ENCODE measurements at regions not wholly inside any gene's neighbourhood (a gene's known extent, or its start where the extent isn't known, plus 50 kb on each side); places are given as distances from the start of the nearest gene placed in this dataset.

DNA sequence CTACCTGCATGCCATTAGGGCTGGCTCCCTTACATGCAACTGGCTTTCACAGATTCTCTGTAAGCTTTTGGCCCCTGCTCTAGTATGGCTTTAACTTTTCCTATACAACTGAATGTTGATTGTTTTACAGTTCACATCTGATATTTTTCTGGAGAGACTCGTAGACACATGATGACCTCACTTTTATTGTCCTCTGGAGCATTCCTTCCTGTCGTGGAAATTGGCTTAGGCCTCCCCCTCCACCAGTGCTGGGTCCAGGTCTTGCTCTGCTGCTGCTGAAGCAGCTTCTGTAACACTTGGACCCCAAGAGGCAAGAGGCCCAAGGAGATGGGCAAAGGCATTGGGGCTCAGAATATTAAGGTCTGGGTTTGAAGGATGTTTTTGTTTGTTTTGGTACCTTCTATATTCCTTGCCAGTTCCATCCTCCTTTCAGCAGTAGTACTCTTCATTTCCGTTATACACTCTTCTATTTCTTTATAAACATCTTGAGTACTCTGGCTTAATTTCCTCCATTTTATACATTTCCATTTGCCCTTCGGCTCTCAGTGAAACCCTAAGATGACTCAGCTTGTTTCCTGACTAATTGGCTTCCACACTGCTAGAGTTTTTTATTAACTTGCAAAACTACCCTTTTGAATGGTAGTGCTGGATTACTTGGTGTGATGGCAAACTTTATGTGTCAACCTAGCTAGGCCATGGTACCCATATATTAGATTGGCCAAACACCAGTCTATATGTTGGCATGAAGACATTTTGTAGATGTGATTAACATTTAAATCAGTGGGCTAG lies 219.8 kb downstream of the CDCA7 start:
- intact Hi-C loops (cut with DNase I): no loop called here
- DNase-seq (ENCODE audit: low spot score): no peak

DNA sequence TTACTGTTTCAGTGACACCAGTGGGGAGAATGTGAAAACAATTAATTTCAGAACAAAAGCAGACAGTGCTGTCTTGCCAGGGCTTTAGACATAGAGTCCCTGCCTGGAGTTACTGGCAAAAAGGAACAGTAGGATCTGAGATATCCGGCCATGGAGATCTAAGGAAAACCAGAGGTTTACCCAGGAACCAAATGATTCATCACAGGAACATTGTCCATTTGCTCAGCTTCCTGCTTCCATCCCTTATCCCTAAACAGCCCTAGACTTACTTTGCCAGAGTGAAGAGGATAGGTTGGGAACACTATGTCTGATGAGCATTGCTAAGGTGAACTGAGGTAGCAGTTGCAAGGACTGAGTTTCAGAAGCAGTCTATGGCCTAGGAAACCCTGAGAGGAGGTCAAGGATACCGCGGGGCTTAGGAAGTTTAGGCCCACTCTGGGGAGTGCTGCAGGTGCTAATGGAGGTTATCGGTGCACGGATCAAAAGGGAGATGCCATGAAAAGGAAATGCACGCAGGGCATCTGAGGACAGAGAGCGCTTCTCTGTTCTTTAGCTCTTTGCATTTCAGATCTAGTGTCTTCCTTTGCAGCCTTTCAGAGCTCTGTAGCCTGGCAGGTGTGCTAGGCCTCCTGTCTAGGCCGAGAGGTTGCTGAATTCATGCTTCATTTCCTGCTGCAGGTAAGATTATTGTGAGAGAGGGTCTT lies 223.9 kb downstream of the CDCA7 start:
- no peak for DNase-seq (ENCODE audit: low spot score)
- intact Hi-C loops (cut with DNase I): no loop called here

DNA sequence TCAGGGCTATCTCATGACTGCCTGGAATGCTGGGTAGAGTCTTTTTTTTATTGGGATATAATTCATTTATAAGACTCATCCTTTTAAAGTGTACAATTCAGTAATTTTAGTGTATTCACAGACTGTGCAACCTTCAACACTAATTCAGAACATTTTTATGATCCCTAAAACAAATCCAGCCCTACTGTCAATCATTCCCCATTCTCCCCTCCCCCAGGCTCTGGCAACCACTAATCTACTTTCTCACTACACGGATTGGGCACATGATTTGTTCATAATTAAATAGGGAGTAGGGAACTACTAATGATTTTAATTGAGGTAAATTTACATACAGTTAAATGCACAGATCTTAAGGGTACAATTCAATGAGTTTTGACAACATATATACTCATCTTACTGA lies 225.7 kb downstream of the CDCA7 start:
- DNase-seq (ENCODE audit: low spot score): no peak
- intact Hi-C loops (cut with DNase I): no loop called here

DNA sequence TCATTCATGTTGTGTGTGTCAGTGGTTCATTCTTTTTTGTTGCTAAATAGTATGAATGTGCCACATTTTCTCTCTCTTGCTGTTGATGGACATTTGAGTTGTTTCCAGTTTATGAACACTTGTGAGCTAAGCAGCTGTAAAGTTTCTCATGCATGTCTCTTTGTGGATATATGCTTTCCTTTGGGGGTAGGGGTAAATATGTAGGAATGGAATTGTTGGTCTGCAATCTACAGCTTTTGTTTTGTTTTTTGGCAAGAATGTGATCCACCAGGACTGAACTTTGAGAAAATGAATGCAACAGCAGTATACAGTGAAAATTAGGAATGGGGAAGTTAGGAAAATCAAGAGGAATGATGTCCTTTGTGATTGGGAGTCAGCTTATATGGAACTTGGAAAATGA lies 226.3 kb downstream of the CDCA7 start:
- DNase-seq (ENCODE audit: low spot score): no peak
- intact Hi-C loops (cut with DNase I): no loop called here

DNA sequence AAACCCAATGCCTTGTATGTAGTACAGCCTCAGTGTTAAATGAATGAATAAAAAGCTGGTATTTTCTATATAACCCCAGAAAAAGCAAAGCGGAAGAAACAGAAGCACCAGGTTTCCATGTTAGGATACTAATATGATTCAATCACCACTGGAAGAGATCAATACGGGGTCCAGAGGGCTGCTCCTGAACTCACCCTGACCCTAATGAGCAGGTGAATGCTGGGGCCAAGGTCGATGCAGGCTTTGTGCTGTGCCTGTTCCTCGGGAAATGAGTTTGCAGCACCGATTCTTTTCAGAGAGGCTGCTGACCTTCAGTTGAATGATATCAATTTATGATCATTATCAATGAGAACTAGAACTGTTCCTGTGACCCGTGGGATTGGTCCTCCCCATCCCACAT lies 228.5 kb downstream of the CDCA7 start:
- intact Hi-C loops (cut with DNase I): no loop called here
- no peak for DNase-seq (ENCODE audit: low spot score)

DNA sequence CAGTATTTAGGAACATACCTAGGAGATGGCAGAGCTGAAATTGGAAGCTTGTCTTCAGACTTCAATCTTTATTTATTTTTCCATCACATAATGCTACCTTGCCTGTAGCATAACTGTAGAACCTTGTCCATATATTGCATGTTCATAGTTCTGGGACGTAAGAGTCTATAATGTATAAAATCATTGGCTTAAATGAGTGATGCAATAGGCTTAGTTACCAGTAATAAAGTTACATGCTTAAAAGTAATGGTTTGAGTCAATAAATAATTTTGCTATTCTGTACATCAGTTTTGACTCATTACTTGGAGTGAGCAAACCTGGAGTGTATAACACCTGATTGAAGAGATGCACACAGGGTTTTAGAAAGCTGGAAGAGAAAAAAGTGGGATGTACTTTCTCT lies 229.3 kb downstream of the CDCA7 start:
- no peak for DNase-seq (ENCODE audit: low spot score)
- intact Hi-C loops (cut with DNase I): no loop called here

DNA sequence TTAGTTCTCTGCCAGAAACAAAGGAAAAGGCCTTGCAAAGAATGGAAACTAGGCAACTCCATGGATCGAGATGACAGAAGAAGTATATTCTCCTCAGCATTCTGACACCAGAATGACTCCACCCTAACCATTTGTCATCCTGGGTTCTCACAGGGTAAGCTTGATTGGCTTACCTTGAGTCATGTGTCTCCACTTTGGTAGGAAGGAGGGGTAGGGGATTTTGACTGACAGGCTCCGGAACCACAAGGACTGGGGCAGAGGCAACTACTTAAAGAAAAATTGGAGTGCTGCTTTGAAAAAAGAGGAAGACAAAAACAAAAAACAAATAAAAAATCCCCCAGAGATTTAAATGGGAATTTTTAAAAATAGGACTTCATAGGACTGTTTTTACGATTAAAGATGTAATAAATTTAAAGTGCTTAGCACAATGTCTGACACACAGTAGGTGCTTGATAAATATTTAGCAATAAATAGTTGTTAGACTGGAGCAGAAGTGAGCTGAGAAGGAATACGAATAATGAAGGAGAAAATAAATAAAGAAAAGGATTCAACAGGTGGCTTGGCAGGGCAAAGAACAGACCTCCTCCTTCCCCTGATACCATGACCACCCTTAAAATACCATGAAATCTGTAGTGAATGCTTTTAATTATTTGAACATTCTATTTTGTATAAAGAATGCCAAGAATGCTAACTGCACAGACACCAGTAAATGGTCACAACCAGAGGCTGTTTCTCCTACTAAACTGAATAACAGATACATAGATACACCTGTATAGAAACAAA lies 230.2 kb downstream of the CDCA7 start:
- intact Hi-C loops (cut with DNase I): no loop called here

DNA sequence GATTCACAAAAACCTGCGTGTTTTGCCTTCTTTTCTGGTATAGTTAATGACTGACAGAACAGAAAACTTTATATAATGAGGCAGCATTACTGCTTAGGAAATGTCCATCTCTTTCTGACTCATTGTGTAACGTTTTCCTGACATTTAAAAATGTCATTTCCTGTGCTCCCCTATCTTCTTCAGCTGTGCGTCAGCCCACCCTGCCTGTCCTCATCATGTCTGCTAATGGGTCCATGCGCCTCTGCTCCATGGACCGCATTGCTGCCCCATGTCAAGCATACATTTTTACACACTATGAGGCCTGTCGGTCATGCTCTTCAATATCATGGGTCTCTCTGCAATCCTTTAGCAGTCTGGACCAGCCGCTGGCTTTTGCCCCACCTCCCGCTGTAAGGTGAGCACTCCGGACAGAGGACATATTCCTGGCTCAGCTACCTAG lies 234.3 kb downstream of the CDCA7 start:
- intact Hi-C loops (cut with DNase I): no loop called here
- DNase-seq (ENCODE audit: low spot score): no peak

More for the DNA sequence above, 230.2 kb downstream of the CDCA7 start:
- no peak for DNase-seq (ENCODE audit: low spot score)

DNA sequence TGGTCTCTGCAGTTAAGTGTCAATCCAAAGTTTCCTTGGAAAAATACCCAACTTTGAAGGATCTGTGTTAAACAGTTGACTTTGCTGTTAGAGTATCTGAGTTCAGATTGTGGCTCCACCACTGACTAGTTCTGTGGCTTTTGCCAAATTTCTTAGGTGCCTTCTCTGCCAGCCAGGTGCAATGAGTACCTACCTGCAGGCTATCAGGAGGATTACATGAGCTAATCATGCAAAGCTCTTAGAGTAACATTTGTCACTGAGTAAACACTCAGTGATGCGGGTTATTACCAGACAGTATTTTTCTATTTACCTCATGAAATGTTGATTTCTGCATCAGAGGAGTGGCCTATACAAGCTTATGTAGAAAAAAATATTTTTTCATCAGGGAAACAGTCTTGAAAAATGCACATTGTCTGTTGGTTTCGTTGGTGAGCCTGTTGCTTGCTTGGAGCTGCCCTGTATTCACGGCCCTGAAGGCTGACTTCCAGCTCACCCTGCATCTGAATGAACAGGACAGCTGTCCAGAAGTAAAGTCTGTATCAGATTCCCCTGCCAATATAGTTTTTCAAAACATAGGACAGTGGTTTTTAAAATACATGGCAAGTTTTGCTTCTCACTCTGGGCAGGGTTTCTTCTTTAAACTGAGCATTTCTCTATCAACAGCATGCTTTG lies 235.1 kb downstream of the CDCA7 start:
- intact Hi-C loops (cut with DNase I): loop anchor here in 1 of 2 donors (10.0 kb wide), 1 partner anchor 745 kb away; the partner anchor contains the start of gene SP9
- DNase-seq (ENCODE audit: low spot score): no peak

DNA sequence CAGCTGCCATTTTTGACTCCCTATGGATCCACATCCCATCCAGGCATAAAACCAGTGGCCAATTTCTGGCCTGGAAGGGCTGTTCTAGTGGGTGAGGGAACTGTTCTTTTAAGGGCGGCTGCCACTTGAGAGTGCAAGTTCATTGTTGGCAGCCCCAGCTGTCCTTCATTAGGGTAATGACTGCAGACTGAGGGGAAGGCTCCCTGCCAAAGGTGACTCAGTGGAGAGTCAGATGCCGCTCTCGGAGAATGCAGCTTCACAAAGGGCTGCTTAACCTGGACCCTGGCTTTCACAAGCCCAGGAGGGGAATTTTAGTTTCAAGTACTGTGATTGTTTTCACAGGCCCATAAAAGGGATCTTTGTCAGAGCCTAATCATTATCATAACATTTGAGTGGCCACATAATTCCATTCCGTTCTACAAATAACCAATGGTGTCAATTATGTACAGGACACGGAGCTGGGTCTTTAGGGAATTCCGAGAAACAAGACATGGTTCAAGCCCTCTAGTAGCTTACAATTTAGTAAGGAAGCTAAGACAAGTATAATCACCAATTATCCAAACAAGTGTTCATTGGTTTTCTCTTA lies 235.7 kb downstream of the CDCA7 start:
- peak; percentile 78 for DNase-seq (ENCODE audit: low spot score)
- intact Hi-C loops (cut with DNase I): loop anchor here in 1 of 2 donors (10.0 kb wide), 1 partner anchor 744 kb away; the partner anchor contains the start of gene SP9

DNA sequence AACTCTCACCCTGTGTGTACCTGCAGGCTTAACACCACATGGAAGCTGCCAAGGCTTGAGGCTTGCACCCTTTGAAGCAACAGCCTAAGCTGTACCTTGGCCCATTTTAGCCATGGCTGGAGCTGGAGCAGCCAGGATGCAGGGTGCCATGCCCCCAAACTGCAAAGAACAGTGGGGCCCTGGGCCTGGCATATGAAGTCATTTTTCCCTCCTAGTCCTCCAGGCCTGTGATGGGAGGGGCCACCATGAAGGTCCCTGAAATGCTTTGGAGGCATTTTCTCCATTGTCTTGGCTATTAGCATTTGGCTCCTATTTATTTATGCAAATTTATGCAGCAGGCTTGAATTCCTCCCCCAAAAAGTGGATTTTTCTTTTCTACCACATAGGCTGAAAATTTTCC lies 238.4 kb downstream of the CDCA7 start:
- intact Hi-C loops (cut with DNase I): loop anchor here in 1 of 2 donors (10.0 kb wide), 1 partner anchor 742 kb away; the partner anchor contains the start of gene SP9
- DNase-seq (ENCODE audit: low spot score): no peak

DNA sequence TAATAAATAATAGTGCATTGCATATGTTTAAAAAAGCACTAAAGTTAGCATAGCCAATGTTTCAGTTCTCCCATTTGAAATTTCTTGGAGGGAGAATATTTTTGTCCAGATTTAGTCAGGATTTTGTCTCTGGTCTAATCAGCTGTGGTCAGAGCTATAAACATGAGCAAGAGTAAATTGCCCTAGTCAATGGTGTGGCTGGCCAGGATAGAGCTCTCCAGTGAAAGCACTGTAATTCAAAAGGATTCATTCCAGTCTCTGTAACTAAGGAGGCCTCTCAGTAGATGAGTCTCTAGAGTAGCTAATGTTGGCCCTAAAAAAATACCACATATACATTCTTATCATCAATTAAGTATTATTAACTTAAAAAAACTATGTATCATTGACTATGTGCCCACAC lies 241.6 kb downstream of the CDCA7 start:
- intact Hi-C loops (cut with DNase I): loop anchor here in 1 of 2 donors (10.0 kb wide), 1 partner anchor 739 kb away; the partner anchor contains the start of gene SP9
- DNase-seq (ENCODE audit: low spot score): no peak

DNA sequence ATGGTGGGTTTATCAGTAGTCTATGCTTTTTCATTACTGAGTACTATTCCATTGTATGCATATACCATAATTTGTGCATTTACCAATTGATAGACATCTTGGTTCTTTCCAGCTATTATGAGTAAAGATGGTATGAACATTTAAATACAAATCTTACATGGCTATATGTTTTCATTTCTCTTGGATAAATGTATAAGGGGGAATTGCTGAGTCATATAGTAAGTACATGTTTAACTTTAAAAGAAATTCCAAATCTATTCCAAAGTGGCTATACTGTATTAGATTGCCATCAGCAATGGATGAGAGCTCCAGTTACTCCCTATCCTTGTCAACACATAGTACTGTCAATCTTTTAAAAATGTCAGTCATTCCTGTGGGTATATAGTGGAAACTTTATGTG lies 243.9 kb downstream of the CDCA7 start:
- DNase-seq (ENCODE audit: low spot score): no peak

DNA sequence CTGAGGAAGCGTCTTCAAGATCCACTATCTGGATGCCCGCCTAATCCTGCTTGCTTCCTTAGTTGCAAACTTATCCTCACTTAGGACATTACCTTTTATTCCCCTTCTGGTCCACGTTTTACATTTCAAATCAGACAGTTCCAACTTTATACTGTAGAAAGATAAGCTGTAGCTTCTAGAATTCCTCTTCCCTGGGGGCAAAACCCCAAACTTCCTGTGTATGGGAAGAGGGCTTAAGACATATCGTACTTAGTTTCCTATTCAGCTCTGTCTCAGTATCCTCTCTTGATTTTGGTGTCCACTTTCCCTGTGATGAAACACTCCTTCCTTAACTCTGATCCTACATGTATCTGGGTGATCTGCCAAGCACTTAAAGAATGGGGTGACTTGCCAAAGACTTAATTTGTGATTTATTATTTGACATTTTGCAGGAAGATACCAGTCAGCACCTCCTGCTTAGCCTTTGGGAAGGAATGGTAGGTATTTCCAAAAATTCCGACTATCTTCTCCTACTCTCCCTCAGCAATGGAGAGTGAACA lies 245.2 kb downstream of the CDCA7 start:
- DNase-seq (ENCODE audit: low spot score): no peak
- intact Hi-C loops (cut with DNase I): loop anchor here in 1 of 2 donors (10.0 kb wide), 1 partner anchor 735 kb away; the partner anchor contains the start of gene SP9

More for the DNA sequence above, 243.9 kb downstream of the CDCA7 start:
- intact Hi-C loops (cut with DNase I): loop anchor here in 1 of 2 donors (10.0 kb wide), 1 partner anchor 736 kb away; the partner anchor contains the start of gene SP9

DNA sequence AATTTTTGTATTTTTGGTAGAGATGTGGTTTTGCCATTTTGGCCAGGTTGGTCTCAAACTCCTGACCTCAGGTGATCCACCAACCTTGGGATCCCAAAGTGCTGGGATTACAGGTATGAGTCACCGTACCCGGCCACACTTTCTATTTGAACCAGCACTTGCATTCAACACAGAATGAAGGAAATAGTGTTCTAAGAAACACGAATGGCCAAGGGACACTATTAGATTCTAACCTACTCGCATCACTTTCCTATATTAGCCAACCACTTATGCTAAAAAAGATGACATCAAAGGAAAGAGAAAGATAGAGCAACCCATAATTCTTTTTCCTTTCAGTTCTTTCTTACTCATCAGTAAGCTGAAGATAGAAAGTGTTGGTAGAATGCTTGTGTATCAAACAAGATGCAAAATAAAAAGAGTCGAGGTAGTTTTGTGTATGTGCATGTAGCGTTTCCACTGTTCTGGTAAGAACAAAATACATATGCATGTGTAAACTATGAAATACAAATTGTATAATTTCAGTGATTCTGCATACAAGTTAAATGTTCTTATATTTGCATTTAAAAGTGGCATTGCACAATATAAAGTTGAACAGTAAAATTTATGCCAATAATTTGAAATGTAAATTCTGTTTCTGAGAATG lies 247.6 kb downstream of the CDCA7 start:
- intact Hi-C loops (cut with DNase I): no loop called here
- no peak for DNase-seq (ENCODE audit: low spot score)

DNA sequence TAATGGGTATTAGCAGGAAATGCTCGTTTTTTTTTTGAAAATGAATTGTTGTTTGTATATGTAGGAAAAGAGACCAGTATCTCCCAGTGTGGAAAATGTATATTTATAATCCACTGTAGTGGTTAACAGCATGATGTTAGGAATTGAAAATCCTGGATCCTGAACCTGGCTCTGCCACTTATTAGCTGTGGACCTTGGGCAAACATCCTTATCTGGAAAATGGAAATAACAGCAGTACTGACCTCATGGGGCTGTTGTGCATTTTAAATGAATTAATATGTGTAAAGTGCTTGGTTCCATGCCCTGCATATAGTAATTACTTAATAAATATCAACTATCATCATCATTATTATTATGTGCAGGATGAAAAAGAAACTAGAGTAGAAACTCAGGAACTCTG lies 251.3 kb downstream of the CDCA7 start:
- no peak for DNase-seq (ENCODE audit: low spot score)
- intact Hi-C loops (cut with DNase I): no loop called here

DNA sequence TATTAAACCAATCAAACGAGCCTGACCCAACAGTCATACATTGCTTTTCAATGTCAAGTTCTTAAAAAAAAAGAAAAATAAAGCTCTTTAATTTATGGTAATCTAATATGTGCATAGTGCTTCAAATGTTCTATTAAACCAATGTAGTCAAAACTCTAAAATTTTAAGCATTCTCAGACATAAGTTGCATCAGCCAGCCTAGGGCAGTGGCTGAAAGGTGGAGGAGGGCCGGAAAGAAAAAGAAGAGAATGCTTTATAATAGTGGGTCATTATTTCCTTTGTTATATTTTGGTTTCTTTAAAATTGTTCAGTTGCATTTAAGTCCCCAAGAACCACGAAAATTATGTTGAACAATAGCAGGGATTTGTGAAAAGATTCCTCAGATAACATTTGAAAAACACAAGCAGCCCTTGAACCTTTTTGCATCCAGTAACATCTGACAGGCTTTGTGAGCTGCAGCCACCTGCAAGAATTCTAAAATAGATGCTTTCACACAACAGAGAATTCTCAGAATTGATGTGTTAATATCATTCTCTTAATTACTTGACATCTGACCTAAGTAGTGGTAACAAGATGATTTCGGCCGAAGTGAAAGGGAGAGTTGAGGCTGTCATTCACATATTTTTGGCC lies 252.1 kb downstream of the CDCA7 start:
- DNase-seq (ENCODE audit: low spot score): no peak
- intact Hi-C loops (cut with DNase I): no loop called here

Measured in posterior vena cava (tissue), 2 donors.